ENCODE measurements at regions not wholly inside any gene's neighbourhood (a gene's known extent, or its start where the extent isn't known, plus 50 kb on each side); places are given as distances from the start of the nearest gene placed in this dataset.

GRCh38 chr2:155456222-155456621 is 757.7 kb downstream of the KCNJ3 start:
- H3K27me3 ChIP-seq (ENCODE audit: control insufficient read depth in 2 of 2, insufficient read depth in 2 of 2, low read length in 2 of 2), result no peaks in the 10 kb centered on the region
- no peak overlapping the region for H3K4me3 ChIP-seq (replicated peaks in 1 of 3; ENCODE audit: insufficient read depth in 1 of 3, low read depth in 1 of 3, low read length in 3 of 3)
- no peak overlapping the region for H2AFZ ChIP-seq (ENCODE audit: low read depth, low read length)
- no TSS peak for BruUV-seq (replicated peaks)
- H3K9ac ChIP-seq (replicated peaks; ENCODE audit: extremely low read depth, insufficient read depth, low read length), result no peak overlapping the region
- no peak overlapping the region for H3K27ac ChIP-seq (ENCODE audit: insufficient read depth, low read depth, low read length)
- no peaks in the 10 kb centered on the region for H3K36me3 ChIP-seq (ENCODE audit: control insufficient read depth in 2 of 2, extremely low read depth in 1 of 2, insufficient read depth in 2 of 2, low read length in 2 of 2)
- H3K9me1 ChIP-seq (replicated peaks; ENCODE audit: control insufficient read depth, extremely low read depth, insufficient read depth, low read length), result no peaks in the 10 kb centered on the region
- H3K4me2 ChIP-seq (ENCODE audit: insufficient read depth, low read length), result no peak overlapping the region
- no peaks in the 10 kb centered on the region for H3K79me2 ChIP-seq (ENCODE audit: control insufficient read depth, insufficient read depth, low read length)
- DNase-seq (ENCODE audit: low read depth, low spot score), result no peak
- no peak for FAIRE-seq
- intact Hi-C loops (cut with micrococcal nuclease), result no loop called here
- dilution Hi-C loops (cut with MboI; ENCODE audit: extremely low pct_ligation_motif_present, low sequenced_read_pairs), result no loop called here
- no peaks in the 10 kb centered on the region for H3K4me1 ChIP-seq (ENCODE audit: control insufficient read depth, extremely low read depth, insufficient read depth, low read length)
- TF ChIP-seq MYC (IDR thresholded peaks at IDR 0.05; ENCODE audit: low read depth, low read length) (no peak), POLR2A (IDR thresholded peaks at IDR 0.05; ENCODE audit: low read depth, low read length) (no peak), EZH2 (IDR thresholded peaks at IDR 0.05; ENCODE audit: borderline replicate concordance, low read depth, low read length, severe bottlenecking) (no peak), MAX (IDR thresholded peaks at IDR 0.05; ENCODE audit: insufficient read depth, insufficient read length) (no peak), FOS (IDR thresholded peaks at IDR 0.05; ENCODE audit: borderline replicate concordance, insufficient read depth, low read length) (no peak), POLR2AphosphoS5 (IDR thresholded peaks at IDR 0.05; ENCODE audit: insufficient read depth, low read depth, low read length) (no peak)
- TF ChIP-seq, protein P1, sequence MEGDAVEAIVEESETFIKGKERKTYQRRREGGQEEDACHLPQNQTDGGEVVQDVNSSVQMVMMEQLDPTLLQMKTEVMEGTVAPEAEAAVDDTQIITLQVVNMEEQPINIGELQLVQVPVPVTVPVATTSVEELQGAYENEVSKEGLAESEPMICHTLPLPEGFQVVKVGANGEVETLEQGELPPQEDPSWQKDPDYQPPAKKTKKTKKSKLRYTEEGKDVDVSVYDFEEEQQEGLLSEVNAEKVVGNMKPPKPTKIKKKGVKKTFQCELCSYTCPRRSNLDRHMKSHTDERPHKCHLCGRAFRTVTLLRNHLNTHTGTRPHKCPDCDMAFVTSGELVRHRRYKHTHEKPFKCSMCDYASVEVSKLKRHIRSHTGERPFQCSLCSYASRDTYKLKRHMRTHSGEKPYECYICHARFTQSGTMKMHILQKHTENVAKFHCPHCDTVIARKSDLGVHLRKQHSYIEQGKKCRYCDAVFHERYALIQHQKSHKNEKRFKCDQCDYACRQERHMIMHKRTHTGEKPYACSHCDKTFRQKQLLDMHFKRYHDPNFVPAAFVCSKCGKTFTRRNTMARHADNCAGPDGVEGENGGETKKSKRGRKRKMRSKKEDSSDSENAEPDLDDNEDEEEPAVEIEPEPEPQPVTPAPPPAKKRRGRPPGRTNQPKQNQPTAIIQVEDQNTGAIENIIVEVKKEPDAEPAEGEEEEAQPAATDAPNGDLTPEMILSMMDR (IDR thresholded peaks at IDR 0.05; ENCODE audit: extremely low read depth in 1 of 2, insufficient read depth in 1 of 2, low read depth in 1 of 2, low read length in 2 of 2), result no peak
- H4K20me1 ChIP-seq (replicated peaks; ENCODE audit: control insufficient read depth, extremely low read depth, insufficient read depth, low read length), result no peaks in the 10 kb centered on the region
- POLR2A ChIA-PET, result no interaction called here
- no peaks in the 10 kb centered on the region for H3K9me3 ChIP-seq (replicated peaks; ENCODE audit: control insufficient read depth, insufficient read depth, low read length)
- CTCF ChIA-PET, result no interaction called here
